ENCODE measurements at regions not wholly inside any gene's neighbourhood (a gene's known extent, or its start where the extent isn't known, plus 50 kb on each side); places are given as distances from the start of the nearest gene placed in this dataset.

DNA sequence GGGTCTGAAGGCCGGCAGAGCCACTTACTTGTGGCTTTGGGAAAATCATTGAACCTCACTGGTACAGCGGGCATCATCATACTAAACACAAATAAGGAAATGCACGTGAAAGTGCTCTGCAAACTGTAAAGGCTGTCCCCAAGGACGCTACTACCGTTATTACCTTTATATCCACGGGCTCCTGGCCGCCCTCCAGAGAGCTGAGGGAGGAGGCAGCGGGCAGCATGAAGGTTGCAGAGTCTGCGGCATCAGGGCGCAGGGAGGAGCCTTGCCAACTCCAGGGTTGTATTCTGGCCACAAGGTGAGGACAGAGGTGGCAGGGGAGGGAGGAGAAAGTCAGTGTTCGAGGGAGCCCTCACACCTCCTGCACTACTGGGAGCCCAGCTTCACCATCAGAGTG lies 68.3 kb upstream of the GCSH start:
- TF ChIP-seq CTCF (conservative IDR thresholded peaks at IDR 0.05), result no peak
- TF ChIP-seq ZFX (IDR thresholded peaks at IDR 0.05), result no peak
- no peak overlapping the region for H3K27ac ChIP-seq

GRCh38 chr16:81163671-81164070 lies 67.5 kb upstream of the GCSH start:
- no peak for TF ChIP-seq ZFX (IDR thresholded peaks at IDR 0.05)
- TF ChIP-seq CTCF (conservative IDR thresholded peaks at IDR 0.05), result no peak
- H3K27ac ChIP-seq, result no peak overlapping the region

- TF ChIP-seq ZFX (IDR thresholded peaks at IDR 0.05) (no peak), CTCF (conservative IDR thresholded peaks at IDR 0.05) (no peak)
- no peak overlapping the region for H3K27ac ChIP-seq
Measured at GRCh38 chr16:81158964-81159363, 62.8 kb upstream of the GCSH start.

DNA sequence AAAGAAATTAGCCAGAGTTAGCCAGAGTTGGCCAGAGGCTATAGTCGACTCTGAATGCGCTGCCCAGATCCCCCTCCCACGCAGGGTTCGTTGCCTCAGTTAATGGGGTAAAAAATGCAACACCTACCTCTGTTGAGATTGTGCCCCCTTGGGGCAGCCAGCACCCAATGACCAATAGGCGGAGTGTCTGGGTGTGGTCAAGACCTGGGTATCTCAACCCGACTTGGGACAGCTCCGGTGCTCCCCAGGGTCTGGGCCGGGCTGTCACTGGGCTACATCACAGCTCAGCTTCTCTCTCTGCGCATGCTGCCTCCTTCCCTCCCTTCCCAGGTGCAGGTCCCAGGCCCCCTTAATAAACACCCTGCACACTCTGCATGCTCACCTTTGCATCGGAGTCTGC lies 59.6 kb upstream of the GCSH start:
- H3K27ac ChIP-seq, result no peak overlapping the region
- TF ChIP-seq CTCF (conservative IDR thresholded peaks at IDR 0.05) (no peak), ZFX (IDR thresholded peaks at IDR 0.05) (no peak)

DNA sequence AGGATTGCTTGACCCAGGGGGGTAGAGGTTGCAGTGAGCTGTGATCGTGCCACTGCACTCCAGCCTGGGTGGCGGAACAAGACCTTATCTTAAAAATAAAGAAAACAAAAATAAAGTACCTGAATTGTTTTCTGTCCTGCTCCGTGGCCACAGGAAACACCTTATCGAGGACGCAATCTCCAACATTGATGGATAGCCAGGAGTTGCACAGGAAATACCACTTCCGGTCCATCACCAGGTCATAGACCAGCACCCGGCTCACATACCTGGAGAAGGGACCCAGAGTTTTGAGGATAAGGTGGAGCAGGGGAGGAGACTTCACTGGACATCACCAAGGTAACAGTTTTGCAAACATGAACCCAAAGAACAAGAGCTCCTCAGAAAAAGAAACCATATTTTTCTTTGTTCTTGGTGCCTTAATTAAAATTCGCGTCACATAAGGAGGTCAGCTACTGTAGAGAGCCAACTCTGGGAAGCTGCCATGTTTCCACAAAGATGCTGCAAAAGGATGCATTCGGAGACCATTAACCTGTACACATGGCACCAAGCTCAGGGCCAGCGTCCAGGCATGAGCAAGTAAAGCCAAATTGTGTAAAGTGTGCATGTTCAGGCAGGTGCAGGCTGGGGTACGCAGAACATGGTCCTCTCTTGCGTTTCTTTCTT lies 55.6 kb upstream of the GCSH start:
- no peak overlapping the region for H3K27ac ChIP-seq
- TF ChIP-seq CTCF (conservative IDR thresholded peaks at IDR 0.05) (no peak), ZFX (IDR thresholded peaks at IDR 0.05) (no peak)

GRCh38 chr16:81149614-81150013 lies 53.4 kb upstream of the GCSH start:
- H3K27ac ChIP-seq, result no peak overlapping the region
- TF ChIP-seq ZFX (IDR thresholded peaks at IDR 0.05) (no peak), CTCF (conservative IDR thresholded peaks at IDR 0.05) (no peak)

- no peak overlapping the region for H3K27ac ChIP-seq
- TF ChIP-seq CTCF (conservative IDR thresholded peaks at IDR 0.05) (no peak), ZFX (IDR thresholded peaks at IDR 0.05) (no peak)
Measured at GRCh38 chr16:81148277-81148676, 52.1 kb upstream of the GCSH start.
